ENCODE measurements at regions not wholly inside any gene's neighbourhood (a gene's known extent, or its start where the extent isn't known, plus 50 kb on each side); places are given as distances from the start of the nearest gene placed in this dataset.

DNA sequence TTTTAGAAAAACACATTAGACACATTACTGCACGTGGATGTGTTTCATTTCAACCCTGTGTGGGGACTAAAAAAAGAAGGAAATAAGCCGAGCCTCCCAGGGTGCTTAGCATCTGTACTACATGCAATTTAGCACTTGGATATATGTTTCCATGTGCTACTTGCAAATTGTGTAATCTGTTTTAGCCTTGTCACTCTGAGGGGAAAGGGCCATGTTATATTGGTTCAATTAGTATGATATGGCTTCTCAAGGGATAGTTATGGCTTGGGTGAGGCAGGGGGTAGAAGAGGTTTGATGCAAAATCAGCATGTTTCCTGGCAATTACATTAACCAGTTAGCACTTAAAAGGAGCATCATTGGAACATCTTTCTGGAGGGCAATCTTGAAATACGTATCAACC, 353.5 kb upstream of the GOT2 start:
- TF ChIP-seq, protein P1, sequence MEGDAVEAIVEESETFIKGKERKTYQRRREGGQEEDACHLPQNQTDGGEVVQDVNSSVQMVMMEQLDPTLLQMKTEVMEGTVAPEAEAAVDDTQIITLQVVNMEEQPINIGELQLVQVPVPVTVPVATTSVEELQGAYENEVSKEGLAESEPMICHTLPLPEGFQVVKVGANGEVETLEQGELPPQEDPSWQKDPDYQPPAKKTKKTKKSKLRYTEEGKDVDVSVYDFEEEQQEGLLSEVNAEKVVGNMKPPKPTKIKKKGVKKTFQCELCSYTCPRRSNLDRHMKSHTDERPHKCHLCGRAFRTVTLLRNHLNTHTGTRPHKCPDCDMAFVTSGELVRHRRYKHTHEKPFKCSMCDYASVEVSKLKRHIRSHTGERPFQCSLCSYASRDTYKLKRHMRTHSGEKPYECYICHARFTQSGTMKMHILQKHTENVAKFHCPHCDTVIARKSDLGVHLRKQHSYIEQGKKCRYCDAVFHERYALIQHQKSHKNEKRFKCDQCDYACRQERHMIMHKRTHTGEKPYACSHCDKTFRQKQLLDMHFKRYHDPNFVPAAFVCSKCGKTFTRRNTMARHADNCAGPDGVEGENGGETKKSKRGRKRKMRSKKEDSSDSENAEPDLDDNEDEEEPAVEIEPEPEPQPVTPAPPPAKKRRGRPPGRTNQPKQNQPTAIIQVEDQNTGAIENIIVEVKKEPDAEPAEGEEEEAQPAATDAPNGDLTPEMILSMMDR (IDR thresholded peaks at IDR 0.05; ENCODE audit: unreplicated experiment): no peak
- H3K4me3 Mint-ChIP-seq (ENCODE audit: unreplicated experiment): no peak overlapping the region
- no peaks in the 10 kb centered on the region for H3K4me1 Mint-ChIP-seq (ENCODE audit: insufficient read depth, unreplicated experiment)
- H3K36me3 Mint-ChIP-seq (ENCODE audit: insufficient read depth, unreplicated experiment): no peaks in the 10 kb centered on the region
- DNase-seq (ENCODE audit: unreplicated experiment): no peak
- H3K27me3 Mint-ChIP-seq (ENCODE audit: insufficient read depth, unreplicated experiment): peaks cover 41% of the 10 kb centered on the region
- H3K9me3 Mint-ChIP-seq (ENCODE audit: unreplicated experiment): no peaks in the 10 kb centered on the region
- no peak overlapping the region for H3K27ac Mint-ChIP-seq (ENCODE audit: low read depth, unreplicated experiment)
- CTCF ChIA-PET: no interaction called here
- POLR2A ChIA-PET: no interaction called here
- BruUV-seq (replicated peaks): no TSS peak
- intact Hi-C loops (cut with micrococcal nuclease): no loop called here

DNA sequence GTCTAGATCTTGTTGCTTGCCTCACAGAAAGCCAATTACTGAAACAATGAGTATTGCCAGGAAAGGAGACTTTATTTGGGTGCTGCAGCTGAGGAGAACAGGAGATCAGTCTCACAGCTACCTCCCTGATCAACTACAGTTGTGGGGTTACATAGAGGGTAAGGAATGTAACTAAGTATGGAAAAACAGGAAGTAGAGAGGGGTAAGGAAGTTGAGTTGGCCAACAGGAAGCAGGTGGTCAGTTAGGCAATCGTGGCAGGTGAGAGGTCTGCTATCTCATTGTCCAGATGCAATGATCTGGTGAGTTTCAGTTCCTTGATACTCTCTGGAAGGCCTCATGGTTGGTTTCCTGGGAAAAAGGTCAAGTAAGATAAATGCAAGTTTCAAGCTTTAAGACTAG, 333.1 kb upstream of the GOT2 start:
- H3K4me3 Mint-ChIP-seq (ENCODE audit: unreplicated experiment): no peak overlapping the region
- H3K27me3 Mint-ChIP-seq (ENCODE audit: insufficient read depth, unreplicated experiment): no peaks in the 10 kb centered on the region
- no peak overlapping the region for H3K27ac Mint-ChIP-seq (ENCODE audit: low read depth, unreplicated experiment)
- DNase-seq (ENCODE audit: unreplicated experiment): no peak
- TF ChIP-seq, protein P1 (IDR thresholded peaks at IDR 0.05; ENCODE audit: unreplicated experiment): no peak
- CTCF ChIA-PET: no interaction called here
- POLR2A ChIA-PET: no interaction called here
- H3K4me1 Mint-ChIP-seq (ENCODE audit: insufficient read depth, unreplicated experiment): peaks cover 10% of the 10 kb centered on the region
- peaks cover 5% of the 10 kb centered on the region for H3K9me3 Mint-ChIP-seq (ENCODE audit: unreplicated experiment)
- intact Hi-C loops (cut with micrococcal nuclease): no loop called here
- H3K36me3 Mint-ChIP-seq (ENCODE audit: insufficient read depth, unreplicated experiment): no peaks in the 10 kb centered on the region
- no TSS peak for BruUV-seq (replicated peaks)

- no peak for DNase-seq (ENCODE audit: unreplicated experiment)
Observed at GRCh38 chr16:59060207-59060606, 326.1 kb upstream of the GOT2 start.

GRCh38 chr16:59058250-59058649, 324.1 kb upstream of the GOT2 start:
- H3K27me3 Mint-ChIP-seq (ENCODE audit: insufficient read depth, unreplicated experiment): peaks cover 3% of the 10 kb centered on the region
- POLR2A ChIA-PET: no interaction called here

More at GRCh38 chr16:59060207-59060606, 326.1 kb upstream of the GOT2 start:
- Mint-ChIP-seq H3K9me3 (ENCODE audit: unreplicated experiment) (no peaks in the 10 kb centered on the region), H3K4me1 (ENCODE audit: insufficient read depth, unreplicated experiment) (peaks cover 15% of the 10 kb centered on the region), H3K27me3 (ENCODE audit: insufficient read depth, unreplicated experiment) (no peaks in the 10 kb centered on the region), H3K36me3 (ENCODE audit: insufficient read depth, unreplicated experiment) (no peaks in the 10 kb centered on the region), H3K27ac (ENCODE audit: low read depth, unreplicated experiment) (no peak overlapping the region), H3K4me3 (ENCODE audit: unreplicated experiment) (no peak overlapping the region)
- CTCF ChIA-PET: interaction anchor here (0.6 kb wide), 1 partner anchor 11 kb away, joined by 6 read pairs; no protein-coding TSS in a partner anchor
- BruUV-seq (replicated peaks): no TSS peak
- intact Hi-C loops (cut with micrococcal nuclease): no loop called here
- POLR2A ChIA-PET: interaction anchor here (0.6 kb wide), 1 partner anchor 467 kb away, joined by 3 read pairs; no protein-coding TSS in a partner anchor
- TF ChIP-seq, protein P1 (IDR thresholded peaks at IDR 0.05; ENCODE audit: unreplicated experiment): no peak

More at GRCh38 chr16:59058250-59058649, 324.1 kb upstream of the GOT2 start:
- intact Hi-C loops (cut with micrococcal nuclease): no loop called here
- no peak for DNase-seq (ENCODE audit: unreplicated experiment)
- no TSS peak for BruUV-seq (replicated peaks)
- no peaks in the 10 kb centered on the region for H3K9me3 Mint-ChIP-seq (ENCODE audit: unreplicated experiment)
- H3K4me3 Mint-ChIP-seq (ENCODE audit: unreplicated experiment): no peak overlapping the region
- H3K27ac Mint-ChIP-seq (ENCODE audit: low read depth, unreplicated experiment): no peak overlapping the region
- CTCF ChIA-PET: no interaction called here
- TF ChIP-seq, protein P1 (IDR thresholded peaks at IDR 0.05; ENCODE audit: unreplicated experiment): no peak
- H3K36me3 Mint-ChIP-seq (ENCODE audit: insufficient read depth, unreplicated experiment): no peaks in the 10 kb centered on the region
- peaks cover 11% of the 10 kb centered on the region for H3K4me1 Mint-ChIP-seq (ENCODE audit: insufficient read depth, unreplicated experiment)
